Neural progenitor cell (in vitro differentiated cells): ENCODE measurements at regions not wholly inside any gene's neighbourhood (a gene's known extent, or its start where the extent isn't known, plus 50 kb on each side); places are given as distances from the start of the nearest gene placed in this dataset.

Experiments
- CTCF ChIP-seq: fragments of 200-600 bp; sonication (generic); IDR thresholded peaks from 2 replicates; pipeline ENCODE4 v1.5.1; 2017; ENCODE audit warnings: antibody characterized with exemption, mild to moderate bottlenecking
- EZH2 ChIP-seq: fragments of 200-600 bp; sonication (generic); IDR thresholded peaks from 2 replicates; pipeline ENCODE4 v1.6.1; 2017; ENCODE audit warnings: antibody characterized with exemption, mild to moderate bottlenecking, moderate library complexity

DNA sequence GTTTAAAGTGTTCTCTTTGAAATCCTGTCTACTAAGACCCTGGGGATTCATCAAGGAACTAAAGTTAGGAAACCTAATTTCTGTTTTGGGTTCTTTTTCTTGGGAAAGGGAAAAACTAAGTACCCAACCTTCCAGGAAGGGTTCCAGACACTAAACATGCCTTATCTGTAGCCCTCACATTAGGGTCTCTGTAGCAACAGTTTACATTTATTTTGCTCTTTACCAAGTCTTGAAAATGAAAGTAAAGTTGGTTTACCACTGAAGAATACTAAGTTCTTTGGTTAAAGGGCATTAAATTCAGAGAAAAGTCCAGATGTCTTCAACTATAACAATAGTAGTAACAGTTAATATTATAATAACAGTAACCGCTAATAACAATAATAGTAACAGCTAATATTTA lies 207.5 kb upstream of the CDKN3 start:
- TF ChIP-seq EZH2 (no peak), CTCF (no peak)
